T-helper 9 cell (primary cell): ENCODE measurements at regions not wholly inside any gene's neighbourhood (a gene's known extent, or its start where the extent isn't known, plus 50 kb on each side); places are given as distances from the start of the nearest gene placed in this dataset.

Source experiments
- DNase-seq: peaks from one replicate; pipeline ENCODE4 v3.0.0-alpha.2; 2020

GRCh38 chr15:77540312-77541060 lies 92.2 kb downstream of the LINGO1 start:
- no peak for DNase-seq

GRCh38 chr15:77538793-77539497 lies 93.8 kb downstream of the LINGO1 start:
- no peak for DNase-seq

DNA sequence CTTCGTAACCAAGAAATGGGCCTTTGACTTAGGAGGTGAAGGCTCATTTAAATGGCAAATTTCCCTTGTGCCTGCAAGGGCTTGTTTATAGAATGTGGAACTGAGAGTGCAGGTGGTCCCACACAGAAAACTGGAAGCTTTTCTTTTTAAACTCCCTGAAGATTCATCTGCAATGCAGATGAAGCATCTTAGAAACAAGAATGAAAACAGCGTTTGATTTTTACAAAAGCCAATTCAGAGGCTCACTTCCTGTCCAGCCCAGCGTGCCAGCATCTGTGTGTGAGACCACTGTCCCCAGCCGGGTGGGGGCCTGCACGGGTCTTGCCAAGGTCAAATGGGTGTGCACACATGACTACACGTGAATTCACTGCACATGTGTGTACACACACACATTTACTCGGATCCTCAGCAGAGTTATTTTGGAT lies 94.7 kb downstream of the LINGO1 start:
- no peak for DNase-seq

GRCh38 chr15:77537006-77537405 lies 95.7 kb downstream of the LINGO1 start:
- no peak for DNase-seq

GRCh38 chr15:77535845-77536244 lies 96.9 kb downstream of the LINGO1 start:
- no peak for DNase-seq
